H1 (cell line): ENCODE measurements at regions not wholly inside any gene's neighbourhood (a gene's known extent, or its start where the extent isn't known, plus 50 kb on each side); places are given as distances from the start of the nearest gene placed in this dataset.

Experiments
- ATF3 ChIP-seq: IDR thresholded peaks from 2 replicates; pipeline ENCODE4 v1.6.1; 2011; ENCODE audit warnings: low read depth, mild to moderate bottlenecking, low read length; ENCODE audit not compliant: insufficient read depth
- BCL11A ChIP-seq, 2 experiments: IDR thresholded peaks; one replicate each; pipeline ENCODE4 v1.6.1; 2011; ENCODE audit warnings: low read depth in 2 of 2, low read length in 2 of 2, mild to moderate bottlenecking in 2 of 2
- CEBPB ChIP-seq: IDR thresholded peaks from 2 replicates; pipeline ENCODE4 v1.6.1; 2012; ENCODE audit warnings: low read depth, low read length
- CTCF ChIP-seq, 3 experiments: IDR thresholded peaks; 1 replicate in 2 of 3; 2 replicates in 1 of 3; pipeline versions ENCODE4 v1.5.1 to v1.6.1; 2011; ENCODE audit warnings: low read length in 3 of 3, mild to moderate bottlenecking in 3 of 3, inconsistent platforms in 2 of 3, low read depth in 1 of 3, moderate library complexity in 1 of 3; ENCODE audit not compliant: insufficient read depth in 1 of 3; ENCODE audit errors: control extremely low read depth in 1 of 3
- GTF2F1 ChIP-seq: IDR thresholded peaks from 2 replicates; pipeline ENCODE4 v1.6.1; 2012; ENCODE audit warnings: low read depth, low read length, improper control_type of control experiment, borderline replicate concordance
- MAX ChIP-seq: IDR thresholded peaks from 2 replicates; pipeline ENCODE4 v1.6.1; 2012; ENCODE audit warnings: inconsistent platforms
- PHF8 ChIP-seq: fragments of 200-600 bp; sonication (generic); conservative IDR thresholded peaks from 2 replicates; pipeline ENCODE4 v1.7.1; 2012; ENCODE audit warnings: low read depth, mild to moderate bottlenecking, inconsistent platforms, low read length, moderate library complexity
- POLR2A ChIP-seq, 2 experiments: IDR thresholded peaks; 1 replicate in 1 of 2; 2 replicates in 1 of 2; pipeline ENCODE4 v1.6.1; 2011; ENCODE audit warnings: low read depth in 2 of 2, low read length in 2 of 2, mild to moderate bottlenecking in 2 of 2; ENCODE audit errors: control extremely low read depth in 1 of 2
- POLR2AphosphoS5 ChIP-seq: IDR thresholded peaks from 2 replicates; pipeline ENCODE4 v1.6.1; 2011; ENCODE audit warnings: low read depth, low read length
- TAF1 ChIP-seq: IDR thresholded peaks from 2 replicates; pipeline ENCODE4 v1.6.1; 2011; ENCODE audit warnings: mild to moderate bottlenecking, low read depth, low read length

DNA sequence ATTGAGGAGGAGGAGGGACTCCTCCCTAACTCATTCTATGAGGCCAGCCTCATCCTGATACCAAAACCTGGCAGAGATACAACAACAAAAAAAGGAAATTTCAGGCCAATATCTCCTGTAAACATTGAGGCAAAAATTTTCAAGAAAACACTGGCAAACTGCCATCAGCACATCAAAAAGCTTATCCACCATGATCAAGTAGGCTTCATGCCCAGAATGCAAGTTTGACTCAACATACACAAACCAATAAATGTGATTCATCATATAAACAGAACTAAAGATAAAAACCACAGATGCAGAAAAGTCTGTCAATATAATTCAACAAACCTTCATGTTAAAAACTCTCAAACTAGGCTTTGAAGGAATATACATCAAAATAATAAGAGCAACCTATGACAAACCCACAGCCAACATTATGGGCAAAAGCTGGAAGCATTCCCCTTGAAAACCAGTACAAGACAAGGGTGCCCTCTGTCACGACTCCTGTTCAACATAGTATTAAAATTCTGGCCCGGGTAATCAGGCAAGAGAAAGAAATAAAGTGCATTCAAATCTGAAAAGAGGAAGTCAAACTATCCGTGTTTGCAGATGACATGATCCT, 1014.3 kb downstream of the CBLN2 start:
- TF ChIP-seq GTF2F1 (no peak), CTCF (IDR thresholded peaks at IDR 0.05; ENCODE audit: control extremely low read depth in 1 of 3, insufficient read depth in 1 of 3, low read depth in 1 of 3, low read length in 3 of 3) (no peak), POLR2AphosphoS5 (no peak), TAF1 (no peak), PHF8 (no peak), ATF3 (no peak), POLR2A (IDR thresholded peaks at IDR 0.05; ENCODE audit: control extremely low read depth in 1 of 2, low read depth in 2 of 2, low read length in 2 of 2) (no peak), MAX (no peak), CEBPB (no peak), BCL11A (IDR thresholded peaks at IDR 0.05; ENCODE audit: low read depth in 2 of 2, low read length in 2 of 2) (no peak)
